ENCODE measurements at regions not wholly inside any gene's neighbourhood (a gene's known extent, or its start where the extent isn't known, plus 50 kb on each side); places are given as distances from the start of the nearest gene placed in this dataset.
A peak's percentile ranks its signal among the peaks of the same experiment; 100 is the strongest.

DNA sequence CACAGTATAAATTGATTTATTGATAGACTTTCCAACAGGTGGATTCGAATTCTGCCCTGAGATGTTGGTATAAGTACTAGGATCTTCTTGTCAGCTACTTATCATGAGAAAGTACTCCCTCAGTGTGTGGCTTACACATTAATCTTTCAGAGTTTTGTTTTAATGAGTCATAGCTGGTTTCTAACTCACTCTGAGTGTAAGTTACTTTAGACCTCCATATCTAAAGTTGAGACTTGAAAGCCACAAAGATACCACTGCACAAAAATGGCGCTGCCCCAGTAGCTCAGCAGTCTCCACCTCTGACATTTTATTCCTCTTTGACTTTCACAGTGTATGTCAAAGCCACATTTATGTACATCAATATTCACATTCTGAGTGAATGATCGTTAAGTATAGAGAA, 318.5 kb downstream of the ARAP2 start:
- TF ChIP-seq RAD21 (IDR thresholded peaks at IDR 0.05; ENCODE audit: low read depth) (no peak), CREB1 (IDR thresholded peaks at IDR 0.05; ENCODE audit: low read depth) (no peak), TAF1 (IDR thresholded peaks at IDR 0.05; ENCODE audit: low read depth) (no peak), YY1 (IDR thresholded peaks at IDR 0.05; ENCODE audit: low read depth) (no peak), EGR1 (IDR thresholded peaks at IDR 0.05) (no peak), CEBPB (IDR thresholded peaks at IDR 0.05) (no peak)
- TF ChIP-seq, protein P1, sequence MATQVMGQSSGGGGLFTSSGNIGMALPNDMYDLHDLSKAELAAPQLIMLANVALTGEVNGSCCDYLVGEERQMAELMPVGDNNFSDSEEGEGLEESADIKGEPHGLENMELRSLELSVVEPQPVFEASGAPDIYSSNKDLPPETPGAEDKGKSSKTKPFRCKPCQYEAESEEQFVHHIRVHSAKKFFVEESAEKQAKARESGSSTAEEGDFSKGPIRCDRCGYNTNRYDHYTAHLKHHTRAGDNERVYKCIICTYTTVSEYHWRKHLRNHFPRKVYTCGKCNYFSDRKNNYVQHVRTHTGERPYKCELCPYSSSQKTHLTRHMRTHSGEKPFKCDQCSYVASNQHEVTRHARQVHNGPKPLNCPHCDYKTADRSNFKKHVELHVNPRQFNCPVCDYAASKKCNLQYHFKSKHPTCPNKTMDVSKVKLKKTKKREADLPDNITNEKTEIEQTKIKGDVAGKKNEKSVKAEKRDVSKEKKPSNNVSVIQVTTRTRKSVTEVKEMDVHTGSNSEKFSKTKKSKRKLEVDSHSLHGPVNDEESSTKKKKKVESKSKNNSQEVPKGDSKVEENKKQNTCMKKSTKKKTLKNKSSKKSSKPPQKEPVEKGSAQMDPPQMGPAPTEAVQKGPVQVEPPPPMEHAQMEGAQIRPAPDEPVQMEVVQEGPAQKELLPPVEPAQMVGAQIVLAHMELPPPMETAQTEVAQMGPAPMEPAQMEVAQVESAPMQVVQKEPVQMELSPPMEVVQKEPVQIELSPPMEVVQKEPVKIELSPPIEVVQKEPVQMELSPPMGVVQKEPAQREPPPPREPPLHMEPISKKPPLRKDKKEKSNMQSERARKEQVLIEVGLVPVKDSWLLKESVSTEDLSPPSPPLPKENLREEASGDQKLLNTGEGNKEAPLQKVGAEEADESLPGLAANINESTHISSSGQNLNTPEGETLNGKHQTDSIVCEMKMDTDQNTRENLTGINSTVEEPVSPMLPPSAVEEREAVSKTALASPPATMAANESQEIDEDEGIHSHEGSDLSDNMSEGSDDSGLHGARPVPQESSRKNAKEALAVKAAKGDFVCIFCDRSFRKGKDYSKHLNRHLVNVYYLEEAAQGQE (IDR thresholded peaks at IDR 0.05; ENCODE audit: low read depth): no peak

DNA sequence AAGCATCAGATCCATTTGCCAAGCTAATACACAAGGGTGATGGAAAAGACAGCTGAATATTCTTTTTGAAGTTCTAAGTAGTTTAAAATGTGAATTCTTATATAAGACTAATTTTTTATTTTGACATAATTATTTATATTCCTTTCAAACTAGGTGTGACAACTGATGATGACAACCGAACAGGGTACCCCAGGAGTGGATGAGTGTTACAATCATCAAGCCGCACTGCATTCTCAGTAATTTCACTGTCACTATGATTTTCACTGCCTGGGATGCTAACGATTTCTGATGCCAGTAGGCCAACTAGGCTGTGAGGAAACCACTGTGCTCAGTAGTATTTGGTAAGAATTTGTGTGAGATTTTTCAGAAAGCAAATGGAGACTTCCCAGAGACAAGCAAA, 317.5 kb downstream of the ARAP2 start:
- TF ChIP-seq YY1 (IDR thresholded peaks at IDR 0.05; ENCODE audit: low read depth): no peak
- no peak for TF ChIP-seq CEBPB (IDR thresholded peaks at IDR 0.05)
- no peak for TF ChIP-seq EGR1 (IDR thresholded peaks at IDR 0.05)
- TF ChIP-seq FOXM1 (IDR thresholded peaks at IDR 0.05; ENCODE audit: borderline replicate concordance, low read depth): no peak
- TF ChIP-seq NFIC (IDR thresholded peaks at IDR 0.05): no peak
- TF ChIP-seq, protein P2, sequence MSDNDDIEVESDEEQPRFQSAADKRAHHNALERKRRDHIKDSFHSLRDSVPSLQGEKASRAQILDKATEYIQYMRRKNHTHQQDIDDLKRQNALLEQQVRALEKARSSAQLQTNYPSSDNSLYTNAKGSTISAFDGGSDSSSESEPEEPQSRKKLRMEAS (IDR thresholded peaks at IDR 0.05): no peak
- TF ChIP-seq, protein P1 (IDR thresholded peaks at IDR 0.05; ENCODE audit: low read depth): no peak
- no peak for TF ChIP-seq EP300 (IDR thresholded peaks at IDR 0.05; ENCODE audit: borderline replicate concordance)
- no peak for TF ChIP-seq ZBTB7A (IDR thresholded peaks at IDR 0.05; ENCODE audit: low read depth)
- TF ChIP-seq TCF12 (IDR thresholded peaks at IDR 0.05; ENCODE audit: low read depth): no peak

DNA sequence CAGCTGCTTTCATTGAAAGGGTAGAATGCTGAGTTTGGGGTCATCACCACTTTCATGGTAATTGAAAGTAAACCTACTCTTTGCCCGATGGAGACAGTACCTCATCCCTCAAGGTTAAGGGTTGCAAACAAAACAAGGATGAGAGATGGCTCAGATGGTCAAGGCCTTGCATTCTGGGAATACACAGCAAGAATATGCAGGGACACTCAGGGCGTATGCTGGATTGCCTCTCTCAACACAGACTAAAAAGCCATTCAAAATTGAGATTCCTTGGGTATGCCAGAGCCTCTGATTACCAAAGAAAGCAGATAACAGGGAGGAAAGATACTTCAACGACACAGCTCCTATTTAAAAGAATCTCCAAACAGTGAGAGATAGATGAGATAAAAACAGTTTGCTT, 310.4 kb downstream of the ARAP2 start:
- TF ChIP-seq ZBTB7A (IDR thresholded peaks at IDR 0.05; ENCODE audit: low read depth) (no peak), CREB1 (IDR thresholded peaks at IDR 0.05; ENCODE audit: low read depth) (no peak), TCF12 (IDR thresholded peaks at IDR 0.05; ENCODE audit: low read depth) (no peak), CEBPB (IDR thresholded peaks at IDR 0.05) (no peak), FOXM1 (IDR thresholded peaks at IDR 0.05; ENCODE audit: borderline replicate concordance, low read depth) (no peak), TEAD4 (IDR thresholded peaks at IDR 0.05) (no peak), YY1 (IDR thresholded peaks at IDR 0.05; ENCODE audit: low read depth) (no peak), NFIC (IDR thresholded peaks at IDR 0.05) (no peak)
- TF ChIP-seq, protein P3, sequence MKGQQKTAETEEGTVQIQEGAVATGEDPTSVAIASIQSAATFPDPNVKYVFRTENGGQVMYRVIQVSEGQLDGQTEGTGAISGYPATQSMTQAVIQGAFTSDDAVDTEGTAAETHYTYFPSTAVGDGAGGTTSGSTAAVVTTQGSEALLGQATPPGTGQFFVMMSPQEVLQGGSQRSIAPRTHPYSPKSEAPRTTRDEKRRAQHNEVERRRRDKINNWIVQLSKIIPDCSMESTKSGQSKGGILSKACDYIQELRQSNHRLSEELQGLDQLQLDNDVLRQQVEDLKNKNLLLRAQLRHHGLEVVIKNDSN (IDR thresholded peaks at IDR 0.05): no peak
- TF ChIP-seq, protein P2 (IDR thresholded peaks at IDR 0.05): no peak

DNA sequence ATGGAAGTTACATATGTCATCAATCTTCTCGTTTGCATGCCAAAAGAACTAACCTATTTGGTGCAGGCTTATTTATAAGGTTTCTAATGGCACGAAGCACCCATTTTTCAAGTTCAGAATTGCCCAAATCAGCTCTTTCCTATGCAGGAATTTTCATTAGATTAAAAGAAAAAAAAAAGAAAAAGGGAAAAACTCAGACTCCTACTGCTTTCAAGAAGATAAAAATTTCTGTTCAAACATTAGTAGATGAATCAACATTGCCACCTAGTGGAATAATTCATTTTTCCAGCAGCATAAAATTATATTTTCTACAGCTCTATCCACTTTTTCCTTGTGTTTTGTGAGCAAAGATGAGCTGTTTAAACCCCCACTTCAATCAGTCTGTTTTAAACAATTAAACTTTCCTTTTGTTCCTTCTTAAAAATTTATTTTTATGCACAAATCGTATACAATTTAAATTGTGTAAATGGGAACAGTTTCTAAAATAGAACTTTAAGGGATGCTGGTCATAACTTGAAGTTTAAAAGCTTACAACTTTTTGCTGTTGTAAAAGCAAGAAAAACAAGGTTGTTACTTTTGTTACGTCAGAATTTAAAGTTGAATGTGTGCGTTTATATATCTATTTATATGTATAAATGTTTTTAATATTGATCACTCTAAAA, 309.9 kb downstream of the ARAP2 start:
- TF ChIP-seq RAD21 (IDR thresholded peaks at IDR 0.05; ENCODE audit: low read depth): peak; percentile 66
- TF ChIP-seq ZBTB7A (IDR thresholded peaks at IDR 0.05; ENCODE audit: low read depth): no peak
- TF ChIP-seq, protein P2 (IDR thresholded peaks at IDR 0.05): no peak

DNA sequence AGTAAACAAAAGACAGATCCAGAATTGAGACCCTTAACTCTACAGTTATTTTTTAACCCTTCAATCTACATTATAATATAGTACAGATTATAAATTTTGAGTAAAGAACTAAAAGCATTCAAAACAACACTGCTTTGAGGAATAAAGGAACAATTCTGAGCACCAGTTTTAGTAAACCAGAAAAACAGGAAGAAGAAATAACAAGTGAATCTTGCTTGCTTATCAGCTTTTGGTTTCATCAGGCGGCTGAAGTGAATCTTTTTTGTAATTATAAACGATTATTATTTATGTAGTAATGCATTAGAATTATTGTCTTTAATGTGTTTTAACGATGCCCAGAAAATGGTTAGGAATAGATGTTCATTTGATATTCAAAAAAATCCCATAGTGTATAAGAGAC, 305.4 kb downstream of the ARAP2 start:
- no peak for TF ChIP-seq RAD21 (IDR thresholded peaks at IDR 0.05; ENCODE audit: low read depth)
- no peak for TF ChIP-seq TCF12 (IDR thresholded peaks at IDR 0.05; ENCODE audit: low read depth)
- TF ChIP-seq, protein P3 (IDR thresholded peaks at IDR 0.05): no peak
- TF ChIP-seq FOXM1 (IDR thresholded peaks at IDR 0.05; ENCODE audit: borderline replicate concordance, low read depth): no peak
- TF ChIP-seq, protein P2 (IDR thresholded peaks at IDR 0.05): no peak
- TF ChIP-seq, protein P1 (IDR thresholded peaks at IDR 0.05; ENCODE audit: low read depth): no peak
- no peak for TF ChIP-seq CEBPB (IDR thresholded peaks at IDR 0.05)
- TF ChIP-seq TEAD4 (IDR thresholded peaks at IDR 0.05): no peak
- no peak for TF ChIP-seq YY1 (IDR thresholded peaks at IDR 0.05; ENCODE audit: low read depth)
- TF ChIP-seq TAF1 (IDR thresholded peaks at IDR 0.05; ENCODE audit: low read depth): no peak
